IMR-90 (cell line): ENCODE measurements at regions not wholly inside any gene's neighbourhood (a gene's known extent, or its start where the extent isn't known, plus 50 kb on each side); places are given as distances from the start of the nearest gene placed in this dataset.

ENCODE experiments used
- ATAC-seq: fragments of 200-7000 bp; cut with Tn5 transposase; 2 replicates; pipeline ENCODE4 v1.9.1; 2020; ENCODE audit warnings: low read depth, mild to moderate bottlenecking, moderate library complexity
- BruUV-seq: library from RNA; stranded (reverse); fragments of 400-500 nt; replicated peaks from 2 replicates; lab custom pipeline; 2021; lab: Mats Ljungman, UMichigan
- CTCF ChIA-PET: fragments of 300-600 bp; formaldehyde crosslinking; extraction: SDS; loops from one replicate; lab custom pipeline; 2021; ENCODE audit warnings: antibody characterized with exemption; lab: Yijun Ruan, JAX
- POLR2A ChIA-PET: fragments of 300-600 bp; sonication (Branson Sonifier 250); formaldehyde crosslinking; loops from one replicate; lab custom pipeline; 2022; ENCODE audit warnings: antibody characterized with exemption; ENCODE audit not compliant: unreplicated experiment; lab: Charles Lee
- DNase-seq: peaks from one replicate; pipeline ENCODE4 v3.0.0; 2013
- H2AFZ ChIP-seq: replicated peaks from 2 replicates; pipeline ENCODE3; 2013; ENCODE audit warnings: low read length, mild to moderate bottlenecking; ENCODE audit not compliant: poor library complexity
- H2AK5ac ChIP-seq: 2 replicates; pipeline ENCODE4 v1.6.1; 2013; ENCODE audit warnings: low read depth, low read length, inconsistent platforms
- H2AK9ac ChIP-seq: replicated peaks from 2 replicates; pipeline ENCODE3; 2013; ENCODE audit warnings: mild to moderate bottlenecking, low read depth, low read length, moderate library complexity; ENCODE audit not compliant: poor library complexity
- H2BK120ac ChIP-seq: 2 replicates; pipeline ENCODE4 v1.6.1; 2013; ENCODE audit warnings: low read depth, low read length, inconsistent platforms
- H2BK15ac ChIP-seq: 3 replicates; pipeline ENCODE4 v1.6.1; 2013; ENCODE audit warnings: low read depth, low read length, inconsistent platforms
- H2BK20ac ChIP-seq: 2 replicates; pipeline ENCODE4 v1.6.1; 2013; ENCODE audit warnings: low read depth, mild to moderate bottlenecking, inconsistent platforms, low read length, moderate library complexity
- H2BK5ac ChIP-seq: 2 replicates; pipeline ENCODE4 v1.6.1; 2013; ENCODE audit warnings: mild to moderate bottlenecking, low read depth, low read length, inconsistent platforms; ENCODE audit not compliant: poor library complexity, severe bottlenecking
- H3K14ac ChIP-seq: replicated peaks from 2 replicates; pipeline ENCODE4 v1.6.1; 2013; ENCODE audit warnings: low read depth, low read length, inconsistent platforms
- H3K18ac ChIP-seq: 2 replicates; pipeline ENCODE4 v1.6.1; 2013; ENCODE audit warnings: low read depth, low read length, control low read depth
- H3K23ac ChIP-seq: 2 replicates; pipeline ENCODE4 v1.6.1; 2013; ENCODE audit warnings: low read depth, low read length, inconsistent platforms
- H3K27ac ChIP-seq: 2 replicates; pipeline ENCODE4 v1.5.1; 2013; ENCODE audit warnings: mild to moderate bottlenecking, control low read depth, low read length; ENCODE audit not compliant: insufficient read depth
- H3K27me3 ChIP-seq: 2 replicates; pipeline ENCODE4 v1.6.1; 2013; ENCODE audit warnings: low read length; ENCODE audit not compliant: control insufficient read depth, insufficient read depth
- H3K36me3 ChIP-seq: 2 replicates; pipeline ENCODE4 v1.6.1; 2013; ENCODE audit warnings: low read length, mixed read lengths; ENCODE audit not compliant: control insufficient read depth, insufficient read depth
- H3K4ac ChIP-seq: 2 replicates; pipeline ENCODE4 v1.6.1; 2013; ENCODE audit warnings: low read depth, low read length, inconsistent platforms
- H3K4me1 ChIP-seq: 2 replicates; pipeline ENCODE4 v1.6.1; 2013; ENCODE audit warnings: low read length, mixed read lengths; ENCODE audit not compliant: control insufficient read depth, insufficient read depth
- H3K4me2 ChIP-seq: 2 replicates; pipeline ENCODE4 v1.6.1; 2013; ENCODE audit warnings: low read depth, mild to moderate bottlenecking, control low read depth, low read length, moderate library complexity
- H3K4me3 ChIP-seq: 2 replicates; pipeline ENCODE4 v1.5.1; 2013; ENCODE audit warnings: low read depth, mild to moderate bottlenecking, control low read depth, low read length, moderate library complexity; ENCODE audit not compliant: insufficient read depth
- H3K56ac ChIP-seq: 2 replicates; pipeline ENCODE4 v1.6.1; 2013; ENCODE audit warnings: low read length, inconsistent platforms; ENCODE audit not compliant: insufficient read depth; ENCODE audit errors: extremely low read depth
- H3K79me1 ChIP-seq, 2 experiments: 2 replicates each; pipeline ENCODE4 v1.6.1; 2013; ENCODE audit warnings: low read length in 2 of 2, inconsistent platforms in 1 of 2, low read depth in 1 of 2
- H3K9ac ChIP-seq: 2 replicates; pipeline ENCODE4 v1.6.1; 2013; ENCODE audit warnings: low read depth, low read length, control low read depth
- H3K9me1 ChIP-seq: 2 replicates; pipeline ENCODE4 v1.6.1; 2013; ENCODE audit warnings: low read length, inconsistent platforms; ENCODE audit not compliant: insufficient read depth
- H3K9me3 ChIP-seq: 2 replicates; pipeline ENCODE4 v1.6.1; 2013; ENCODE audit warnings: low read length; ENCODE audit not compliant: control insufficient read depth, insufficient read depth
- H4K20me1 ChIP-seq: 2 replicates; pipeline ENCODE4 v1.6.1; 2013; ENCODE audit warnings: low read length, inconsistent platforms; ENCODE audit not compliant: insufficient read depth
- H4K5ac ChIP-seq: 2 replicates; pipeline ENCODE4 v1.6.1; 2013; ENCODE audit warnings: mild to moderate bottlenecking, low read depth, low read length, control low read depth
- H4K8ac ChIP-seq, 2 experiments: 2 replicates each; pipeline ENCODE4 v1.6.1; 2013; ENCODE audit warnings: low read depth in 2 of 2, low read length in 2 of 2, control low read depth in 1 of 2, inconsistent platforms in 1 of 2
- H4K91ac ChIP-seq: 2 replicates; pipeline ENCODE4 v1.6.1; 2013; ENCODE audit warnings: low read depth, low read length, inconsistent platforms; ENCODE audit not compliant: insufficient read depth
- BHLHE40 ChIP-seq: fragments of 150-350 bp; IDR thresholded peaks from 2 replicates; pipeline ENCODE4 v1.6.1; 2016; ENCODE audit warnings: mild to moderate bottlenecking, low read depth, low read length
- CEBPB ChIP-seq: IDR thresholded peaks from 2 replicates; pipeline ENCODE4 v1.6.1; 2012; ENCODE audit warnings: low read depth, low read length, improper control_type of control experiment
- CHD1 ChIP-seq: IDR thresholded peaks from 2 replicates; pipeline ENCODE4 v1.6.1; 2012; ENCODE audit warnings: low read depth, low read length, improper control_type of control experiment
- ELK1 ChIP-seq: fragments of 150-350 bp; IDR thresholded peaks from 2 replicates; pipeline ENCODE4 v1.6.1; 2016; ENCODE audit warnings: low read depth, mild to moderate bottlenecking, low read length, moderate library complexity, borderline replicate concordance
- FOS ChIP-seq: fragments of 150-350 bp; IDR thresholded peaks from 2 replicates; pipeline ENCODE4 v1.6.1; 2016; ENCODE audit warnings: low read depth, low read length
- MAFK ChIP-seq: IDR thresholded peaks from 2 replicates; pipeline ENCODE4 v1.6.1; 2012; ENCODE audit warnings: low read depth, low read length, improper control_type of control experiment
- MAZ ChIP-seq: IDR thresholded peaks from 2 replicates; pipeline ENCODE4 v1.6.1; 2012; ENCODE audit warnings: low read depth, mild to moderate bottlenecking, low read length, improper control_type of control experiment, moderate library complexity, borderline replicate concordance
- MXI1 ChIP-seq: IDR thresholded peaks from 2 replicates; pipeline ENCODE4 v1.6.1; 2012; ENCODE audit warnings: low read depth, mild to moderate bottlenecking, low read length, moderate library complexity, borderline replicate concordance
- POLR2A ChIP-seq: IDR thresholded peaks from 2 replicates; pipeline ENCODE4 v1.6.1; 2012; ENCODE audit warnings: mild to moderate bottlenecking, low read depth, low read length
- RAD21 ChIP-seq: IDR thresholded peaks from 2 replicates; pipeline ENCODE4 v1.6.1; 2012; ENCODE audit warnings: low read length, improper control_type of control experiment
- RCOR1 ChIP-seq: IDR thresholded peaks from 2 replicates; pipeline ENCODE4 v1.6.1; 2012; ENCODE audit warnings: mild to moderate bottlenecking, low read length, improper control_type of control experiment; ENCODE audit not compliant: insufficient replicate concordance
- RFX5 ChIP-seq: IDR thresholded peaks from 2 replicates; pipeline ENCODE4 v1.8.0; 2012; ENCODE audit warnings: low read depth, mild to moderate bottlenecking, low read length, moderate library complexity
- SMC3 ChIP-seq: fragments of 150-350 bp; IDR thresholded peaks from 2 replicates; pipeline ENCODE4 v1.6.1; 2016; ENCODE audit warnings: low read depth, mild to moderate bottlenecking, antibody characterized with exemption, low read length, moderate library complexity
- WGBS, 2 experiments: methylation state at CpG; one replicate each; pipeline versions ENCODE4 v1.1.5 to v1.1.7; 2013; ENCODE audit warnings: missing lambda C conversion rate in 2 of 2; ENCODE audit not compliant: insufficient read length in 1 of 2; ENCODE audit errors: extremely low coverage in 2 of 2; 5-methylcytosine and 5-hydroxymethylcytosine counted together
- dilution Hi-C: fragments of 300-500 bp; cut with HindIII; formaldehyde crosslinking; loops from one replicate; pipeline ENCODE4 v1.14.3; 2018; ENCODE audit warnings: low sequenced_read_pairs; ENCODE audit not compliant: unreplicated experiment
- in situ Hi-C: fragments of 300-500 bp; cut with MboI; formaldehyde crosslinking; loops from 3 replicates; pipeline ENCODE4 v1.14.3; 2019; ENCODE audit warnings: low sequenced_read_pairs, inconsistent platforms, mixed read lengths
- intact Hi-C: fragments of 100-400 bp; cut with micrococcal nuclease; formaldehyde crosslinking; loops from 2 replicates; pipeline ENCODE4 v1.10.0; 2022
- TF ChIP-seq, protein P1 (sequence below): fragments of 150-350 bp; IDR thresholded peaks from 2 replicates; pipeline ENCODE4 v1.6.1; 2017; ENCODE audit warnings: mild to moderate bottlenecking, antibody characterized with exemption, low read length, low read depth
- TF ChIP-seq, protein P2 (sequence below): conservative IDR thresholded peaks from 2 replicates; pipeline ENCODE4 v1.5.1; 2012; ENCODE audit warnings: mild to moderate bottlenecking, low read depth, low read length, improper control_type of control experiment

GRCh38 chr10:31133792-31134310, 102.2 kb upstream of the ZNF438 start:
- H3K9me3 ChIP-seq, result no peaks in the 10 kb centered on the region
- peak overlapping the region; percentile 98 for H2BK5ac ChIP-seq
- peak overlapping the region; percentile 96 for H3K23ac ChIP-seq
- peak; percentile 48 for ATAC-seq
- H3K27ac ChIP-seq, result peak overlapping the region; percentile 100
- peak overlapping the region; percentile 91 for H2AFZ ChIP-seq
- H2BK120ac ChIP-seq, result peak overlapping the region; percentile 99
- H3K18ac ChIP-seq, result peak overlapping the region; percentile 94
- H3K36me3 ChIP-seq, result no peaks in the 10 kb centered on the region
- POLR2A ChIA-PET, result interaction anchor here (0.6 to 2.0 kb wide), 11 partner anchors 44 to 444 kb away, joined by 3 to 13 read pairs (median 5); partner anchors contain the start of gene ZNF438
- no peak overlapping the region for H3K4me3 ChIP-seq
- intact Hi-C loops, result loop anchor here (2.0 to 10.0 kb wide), 3 partner anchors 102 to 379 kb away; partner anchors contain the start of gene ZNF438
- peak overlapping the region; percentile 94 for H2AK9ac ChIP-seq
- peak overlapping the region; percentile 93 for H3K56ac ChIP-seq
- WGBS, 2 experiments, result 0% methylated on average over 5 of the region's 37 CpGs; no CpG with 5 or more reads in 1 of the 2 experiments
- no TSS peak for BruUV-seq
- dilution Hi-C loops, result no loop called here
- peak; percentile 65 for DNase-seq
- H3K9me1 ChIP-seq, result peaks cover 25% of the 10 kb centered on the region
- H4K91ac ChIP-seq, result peak overlapping the region; percentile 98
- peak overlapping the region; percentile 93 for H2BK20ac ChIP-seq
- in situ Hi-C loops, result loop anchor here (10.0 kb wide), 1 partner anchor 349 kb away; no protein-coding TSS in a partner anchor
- peak overlapping the region; percentile 100 for H2AK5ac ChIP-seq
- CTCF ChIA-PET, result interaction anchor here (1.2 kb wide), 1 partner anchor 382 kb away, joined by 3 read pairs; no protein-coding TSS in a partner anchor
- no peaks in the 10 kb centered on the region for H3K27me3 ChIP-seq
- H3K4me2 ChIP-seq, result peak overlapping the region; percentile 61
- no peaks in the 10 kb centered on the region for H4K20me1 ChIP-seq
- H3K9ac ChIP-seq, result peak overlapping the region; percentile 91
- peak overlapping the region; percentile 97 to 99 for H4K8ac ChIP-seq
- H4K5ac ChIP-seq, result peak overlapping the region; percentile 97
- peak overlapping the region; percentile 96; the same call in 2 of the 3 replicates for H2BK15ac ChIP-seq
- H3K79me1 ChIP-seq, result peaks cover 6 to 38% of the 10 kb centered on the region in 2 experiments; a peak in 3 of 4 replicates
- peaks cover 24% of the 10 kb centered on the region for H3K4me1 ChIP-seq
- H3K14ac ChIP-seq, result peak overlapping the region; percentile 92
- H3K4ac ChIP-seq, result peak overlapping the region; percentile 99
- TF ChIP-seq RCOR1, result no peak
- TF ChIP-seq MAFK, result no peak
- TF ChIP-seq ELK1, result no peak
- TF ChIP-seq, protein P1, sequence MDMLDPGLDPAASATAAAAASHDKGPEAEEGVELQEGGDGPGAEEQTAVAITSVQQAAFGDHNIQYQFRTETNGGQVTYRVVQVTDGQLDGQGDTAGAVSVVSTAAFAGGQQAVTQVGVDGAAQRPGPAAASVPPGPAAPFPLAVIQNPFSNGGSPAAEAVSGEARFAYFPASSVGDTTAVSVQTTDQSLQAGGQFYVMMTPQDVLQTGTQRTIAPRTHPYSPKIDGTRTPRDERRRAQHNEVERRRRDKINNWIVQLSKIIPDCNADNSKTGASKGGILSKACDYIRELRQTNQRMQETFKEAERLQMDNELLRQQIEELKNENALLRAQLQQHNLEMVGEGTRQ, result peak; percentile 79
- TF ChIP-seq CEBPB, result no peak
- TF ChIP-seq, protein P2, sequence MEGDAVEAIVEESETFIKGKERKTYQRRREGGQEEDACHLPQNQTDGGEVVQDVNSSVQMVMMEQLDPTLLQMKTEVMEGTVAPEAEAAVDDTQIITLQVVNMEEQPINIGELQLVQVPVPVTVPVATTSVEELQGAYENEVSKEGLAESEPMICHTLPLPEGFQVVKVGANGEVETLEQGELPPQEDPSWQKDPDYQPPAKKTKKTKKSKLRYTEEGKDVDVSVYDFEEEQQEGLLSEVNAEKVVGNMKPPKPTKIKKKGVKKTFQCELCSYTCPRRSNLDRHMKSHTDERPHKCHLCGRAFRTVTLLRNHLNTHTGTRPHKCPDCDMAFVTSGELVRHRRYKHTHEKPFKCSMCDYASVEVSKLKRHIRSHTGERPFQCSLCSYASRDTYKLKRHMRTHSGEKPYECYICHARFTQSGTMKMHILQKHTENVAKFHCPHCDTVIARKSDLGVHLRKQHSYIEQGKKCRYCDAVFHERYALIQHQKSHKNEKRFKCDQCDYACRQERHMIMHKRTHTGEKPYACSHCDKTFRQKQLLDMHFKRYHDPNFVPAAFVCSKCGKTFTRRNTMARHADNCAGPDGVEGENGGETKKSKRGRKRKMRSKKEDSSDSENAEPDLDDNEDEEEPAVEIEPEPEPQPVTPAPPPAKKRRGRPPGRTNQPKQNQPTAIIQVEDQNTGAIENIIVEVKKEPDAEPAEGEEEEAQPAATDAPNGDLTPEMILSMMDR, result no peak
- no peak for TF ChIP-seq CHD1
- TF ChIP-seq BHLHE40, result peak; percentile 86
- TF ChIP-seq SMC3, result no peak
- peak; percentile 79; the same call in 1 of the 2 replicates for TF ChIP-seq MAZ
- TF ChIP-seq FOS, result no peak
- no peak for TF ChIP-seq POLR2A
- no peak for TF ChIP-seq RAD21
- TF ChIP-seq RFX5, result no peak
- no peak for TF ChIP-seq MXI1
